HepG2 (cell line): ENCODE measurements at regions not wholly inside any gene's neighbourhood (a gene's known extent, or its start where the extent isn't known, plus 50 kb on each side); places are given as distances from the start of the nearest gene placed in this dataset.

Source experiments
- ATAC-seq: fragments of 200-7000 bp; cut with Tn5 transposase; 3 replicates; pipeline ENCODE4 v1.9.1; 2020; ENCODE audit warnings: mild to moderate bottlenecking, moderate library complexity
- BruUV-seq: library from RNA; stranded (reverse); fragments of 400-500 nt; replicated peaks from 2 replicates; lab custom pipeline; 2021; lab: Mats Ljungman, UMichigan
- CTCF ChIA-PET: fragments of 300-600 bp; formaldehyde crosslinking; extraction: SDS; loops from one replicate; lab custom pipeline; 2021; ENCODE audit warnings: low total read pairs, inconsistent platforms, low intra/inter-chr PET ratio; lab: Yijun Ruan, JAX
- POLR2A ChIA-PET: fragments of 350-600 bp; sonication (Branson Sonifier 250); formaldehyde crosslinking; loops from one replicate; lab custom pipeline; 2020; ENCODE audit warnings: antibody characterized with exemption, inconsistent platforms; lab: Yijun Ruan, JAX
- DNase-seq: peaks from one replicate; pipeline ENCODE4 v3.0.0-alpha.2; 2015; ENCODE audit warnings: low spot score
- FAIRE-seq: peaks from 3 replicates; lab custom pipeline; 2011; peaks lifted over from hg19 to GRCh38; lab: Jason Lieb, UNC
- H2AFZ ChIP-seq: one replicate; pipeline ENCODE4 v1.6.1; 2011; ENCODE audit warnings: low read length, inconsistent platforms
- H3K27ac ChIP-seq: fragments of 300-600 bp; 3 replicates; pipeline ENCODE4 v1.8.0; 2011; ENCODE audit warnings: mixed run types, mild to moderate bottlenecking, mixed read lengths, low read length, inconsistent platforms; ENCODE audit not compliant: insufficient read depth; ENCODE audit errors: extremely low read length
- H3K27me3 ChIP-seq, 2 experiments: fragments of 200-600 bp in 1 of 2; 2 replicates in 1 of 2; 3 replicates in 1 of 2; pipeline versions ENCODE4 v1.6.0 to v1.8.0; 2011; ENCODE audit warnings: low read length in 2 of 2, mild to moderate bottlenecking in 2 of 2, moderate library complexity in 2 of 2, inconsistent platforms in 1 of 2; ENCODE audit not compliant: insufficient read depth in 2 of 2, control insufficient read depth in 1 of 2
- H3K36me3 ChIP-seq, 2 experiments: fragments of 200-600 bp in 1 of 2; replicated peaks in 1 of 2; 2 replicates in 1 of 2; 3 replicates in 1 of 2; pipeline versions ENCODE4 v1.5.1 to v1.8.0; 2011; ENCODE audit warnings: low read length in 2 of 2, inconsistent platforms in 1 of 2; ENCODE audit not compliant: insufficient read depth in 2 of 2, control insufficient read depth in 1 of 2
- H3K4me1 ChIP-seq: 2 replicates; pipeline ENCODE4 v1.5.1; 2012; ENCODE audit warnings: low read length, inconsistent platforms; ENCODE audit not compliant: insufficient read depth
- H3K4me2 ChIP-seq: 2 replicates; pipeline ENCODE4 v1.6.0; 2011; ENCODE audit warnings: low read depth, low read length, inconsistent platforms
- H3K4me3 ChIP-seq, 3 experiments: fragments of 200-600 bp in 1 of 3; sonication (generic), shearing (Covaris generic) in 1 of 3; replicated peaks in 1 of 3; 2 replicates each; pipeline ENCODE4 v1.5.1; 2011 to 2016; ENCODE audit warnings: low read length in 3 of 3, inconsistent platforms in 2 of 3, low read depth in 2 of 3, mild to moderate bottlenecking in 2 of 3, control low read depth in 1 of 3, mixed read lengths in 1 of 3; ENCODE audit not compliant: insufficient read depth in 1 of 3
- H3K79me2 ChIP-seq: one replicate; pipeline ENCODE4 v1.6.1; 2011; ENCODE audit warnings: low read length, inconsistent platforms; ENCODE audit not compliant: insufficient read depth
- H3K9ac ChIP-seq: 2 replicates; pipeline ENCODE4 v1.6.0; 2011; ENCODE audit warnings: mild to moderate bottlenecking, low read depth, low read length, inconsistent platforms; ENCODE audit not compliant: insufficient read depth
- H3K9me3 ChIP-seq: 2 replicates; pipeline ENCODE4 v1.5.1; 2012; ENCODE audit warnings: mild to moderate bottlenecking, low read length
- H4K20me1 ChIP-seq: 2 replicates; pipeline ENCODE4 v1.6.0; 2011; ENCODE audit warnings: inconsistent platforms, mild to moderate bottlenecking, low read length, moderate library complexity; ENCODE audit not compliant: insufficient read depth
- CEBPG ChIP-seq: IDR thresholded peaks from 2 replicates; pipeline ENCODE4 v1.6.1; 2016
- DZIP1 ChIP-seq: sonication (generic); formaldehyde crosslinking; IDR thresholded peaks from 2 replicates; pipeline ENCODE4 v1.5.0; 2020; ENCODE audit warnings: mild to moderate bottlenecking, missing genetic modification reagents
- KDM2A ChIP-seq: sonication (generic); formaldehyde crosslinking; IDR thresholded peaks from 2 replicates; pipeline ENCODE4 v1.4.0; 2020; ENCODE audit warnings: low read depth, missing genetic modification reagents, borderline replicate concordance
- MEIS1 ChIP-seq: sonication (generic); formaldehyde crosslinking; IDR thresholded peaks from 2 replicates; pipeline ENCODE4 v1.9.0; 2021; ENCODE audit warnings: mild to moderate bottlenecking, missing genetic modification reagents, moderate library complexity, borderline replicate concordance
- PCBP1 ChIP-seq: fragments of 200-400 bp; formaldehyde crosslinking; IDR thresholded peaks from 2 replicates; pipeline ENCODE4 v1.6.1; 2017; ENCODE audit warnings: mild to moderate bottlenecking, low read depth, low read length, borderline replicate concordance
- PHB2 ChIP-seq: fragments of 450-650 bp; IDR thresholded peaks from 2 replicates; pipeline ENCODE4 v1.6.1; 2018; ENCODE audit not compliant: partially characterized antibody
- PRMT3 ChIP-seq: sonication (generic); formaldehyde crosslinking; IDR thresholded peaks from 2 replicates; pipeline ENCODE4 v1.8.1; 2022; ENCODE audit warnings: low read depth, mild to moderate bottlenecking, moderate library complexity, missing genetic modification reagents, borderline replicate concordance
- RXRA ChIP-seq: sonication (generic); formaldehyde crosslinking; IDR thresholded peaks from 2 replicates; pipeline ENCODE4 v1.5.1; 2020; ENCODE audit warnings: missing genetic modification reagents
- SP1 ChIP-seq, 2 experiments: fragments of 450-650 bp in 1 of 2; sonication (generic) in 1 of 2; formaldehyde crosslinking in 1 of 2; IDR thresholded peaks; 2 replicates each; pipeline versions ENCODE4 v1.4.0 to v1.6.1; 2016 to 2020; ENCODE audit warnings: missing genetic modification reagents in 1 of 2
- ZC3H4 ChIP-seq: sonication (generic); formaldehyde crosslinking; IDR thresholded peaks from 2 replicates; pipeline ENCODE4 v1.4.0; 2020; ENCODE audit warnings: missing genetic modification reagents, borderline replicate concordance
- ZNF549 ChIP-seq: sonication (generic); formaldehyde crosslinking; IDR thresholded peaks from 2 replicates; pipeline ENCODE4 v1.5.0; 2020; ENCODE audit warnings: missing genetic modification reagents
- ZNF562 ChIP-seq: sonication (generic); formaldehyde crosslinking; IDR thresholded peaks from 2 replicates; pipeline ENCODE4 v1.8.0; 2022; ENCODE audit warnings: missing genetic modification reagents, borderline replicate concordance
- ZNF841 ChIP-seq: sonication (generic); formaldehyde crosslinking; IDR thresholded peaks from 2 replicates; pipeline ENCODE4 v1.8.1; 2023; ENCODE audit warnings: missing genetic modification reagents, borderline replicate concordance
- WGBS: methylation state at CpG from one replicate; pipeline ENCODE4 v1.1.6; 2017; ENCODE audit warnings: low lambda C conversion rate; 5-methylcytosine and 5-hydroxymethylcytosine counted together
- in situ Hi-C: cut with HindIII; loops from 2 replicates; pipeline ENCODE4 v1.10.0; 2017; ENCODE audit warnings: low pct_unique_long_range_greater_than_20kb; ENCODE audit not compliant: extremely low pct_ligation_motif_present
- intact Hi-C: fragments of 100-400 bp; cut with micrococcal nuclease; formaldehyde crosslinking; loops from one replicate; pipeline ENCODE4 v1.10.0; 2022; ENCODE audit not compliant: unreplicated experiment
- TF ChIP-seq, protein P1 (sequence below): IDR thresholded peaks from 2 replicates; pipeline ENCODE4 v1.6.1; 2016
- TF ChIP-seq, protein P2 (sequence below): sonication (generic); formaldehyde crosslinking; IDR thresholded peaks from 2 replicates; pipeline ENCODE4 v1.4.0; 2020; ENCODE audit warnings: missing genetic modification reagents, mild to moderate bottlenecking, borderline replicate concordance
- TF ChIP-seq, protein P3 (sequence below): sonication (generic); formaldehyde crosslinking; IDR thresholded peaks from 2 replicates; pipeline ENCODE4 v1.5.0; 2020; ENCODE audit warnings: missing genetic modification reagents, mild to moderate bottlenecking, borderline replicate concordance

- FAIRE-seq, result no peak
- Histone ChIP-seq H3K4me2 (no peak overlapping the region), H3K4me3 (no peak overlapping the region), H3K9me3 (peaks cover 55% of the 10 kb centered on the region), H3K4me1 (no peaks in the 10 kb centered on the region), H4K20me1 (no peaks in the 10 kb centered on the region), H2AFZ (no peak overlapping the region), H3K79me2 (no peaks in the 10 kb centered on the region), H3K9ac (no peak overlapping the region), H3K27ac (no peak overlapping the region), H3K36me3 (no peaks in the 10 kb centered on the region), H3K27me3 (no peaks in the 10 kb centered on the region)
- no peak for DNase-seq
- intact Hi-C loops (no loop called here), in situ Hi-C loops (no loop called here)
- ChIA-PET CTCF (no interaction called here), POLR2A (no interaction called here)
- TF ChIP-seq RXRA, result no peak
- no peak for TF ChIP-seq ZNF562 (CRISPR knock-in tag)
- TF ChIP-seq, protein P1, sequence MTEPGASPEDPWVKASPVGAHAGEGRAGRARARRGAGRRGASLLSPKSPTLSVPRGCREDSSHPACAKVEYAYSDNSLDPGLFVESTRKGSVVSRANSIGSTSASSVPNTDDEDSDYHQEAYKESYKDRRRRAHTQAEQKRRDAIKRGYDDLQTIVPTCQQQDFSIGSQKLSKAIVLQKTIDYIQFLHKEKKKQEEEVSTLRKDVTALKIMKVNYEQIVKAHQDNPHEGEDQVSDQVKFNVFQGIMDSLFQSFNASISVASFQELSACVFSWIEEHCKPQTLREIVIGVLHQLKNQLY, result no peak
- TF ChIP-seq KDM2A, result no peak
- no peak for TF ChIP-seq PCBP1
- no peak for TF ChIP-seq DZIP1 (CRISPR knock-in tag)
- TF ChIP-seq, protein P2, sequence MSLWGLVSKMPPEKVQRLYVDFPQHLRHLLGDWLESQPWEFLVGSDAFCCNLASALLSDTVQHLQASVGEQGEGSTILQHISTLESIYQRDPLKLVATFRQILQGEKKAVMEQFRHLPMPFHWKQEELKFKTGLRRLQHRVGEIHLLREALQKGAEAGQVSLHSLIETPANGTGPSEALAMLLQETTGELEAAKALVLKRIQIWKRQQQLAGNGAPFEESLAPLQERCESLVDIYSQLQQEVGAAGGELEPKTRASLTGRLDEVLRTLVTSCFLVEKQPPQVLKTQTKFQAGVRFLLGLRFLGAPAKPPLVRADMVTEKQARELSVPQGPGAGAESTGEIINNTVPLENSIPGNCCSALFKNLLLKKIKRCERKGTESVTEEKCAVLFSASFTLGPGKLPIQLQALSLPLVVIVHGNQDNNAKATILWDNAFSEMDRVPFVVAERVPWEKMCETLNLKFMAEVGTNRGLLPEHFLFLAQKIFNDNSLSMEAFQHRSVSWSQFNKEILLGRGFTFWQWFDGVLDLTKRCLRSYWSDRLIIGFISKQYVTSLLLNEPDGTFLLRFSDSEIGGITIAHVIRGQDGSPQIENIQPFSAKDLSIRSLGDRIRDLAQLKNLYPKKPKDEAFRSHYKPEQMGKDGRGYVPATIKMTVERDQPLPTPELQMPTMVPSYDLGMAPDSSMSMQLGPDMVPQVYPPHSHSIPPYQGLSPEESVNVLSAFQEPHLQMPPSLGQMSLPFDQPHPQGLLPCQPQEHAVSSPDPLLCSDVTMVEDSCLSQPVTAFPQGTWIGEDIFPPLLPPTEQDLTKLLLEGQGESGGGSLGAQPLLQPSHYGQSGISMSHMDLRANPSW (CRISPR knock-in tag), result no peak
- no peak for TF ChIP-seq CEBPG (CRISPR knock-in tag)
- TF ChIP-seq PRMT3 (CRISPR knock-in tag), result no peak
- no peak for TF ChIP-seq ZNF841
- no peak for TF ChIP-seq SP1 (IDR thresholded peaks at IDR 0.05)
- TF ChIP-seq SP1 (CRISPR knock-in tag; IDR thresholded peaks at IDR 0.05), result no peak
- TF ChIP-seq ZNF549 (CRISPR knock-in tag), result no peak
- TF ChIP-seq ZC3H4 (CRISPR knock-in tag), result no peak
- no peak for TF ChIP-seq MEIS1 (CRISPR knock-in tag)
- no peak for TF ChIP-seq PHB2
- TF ChIP-seq, protein P3, sequence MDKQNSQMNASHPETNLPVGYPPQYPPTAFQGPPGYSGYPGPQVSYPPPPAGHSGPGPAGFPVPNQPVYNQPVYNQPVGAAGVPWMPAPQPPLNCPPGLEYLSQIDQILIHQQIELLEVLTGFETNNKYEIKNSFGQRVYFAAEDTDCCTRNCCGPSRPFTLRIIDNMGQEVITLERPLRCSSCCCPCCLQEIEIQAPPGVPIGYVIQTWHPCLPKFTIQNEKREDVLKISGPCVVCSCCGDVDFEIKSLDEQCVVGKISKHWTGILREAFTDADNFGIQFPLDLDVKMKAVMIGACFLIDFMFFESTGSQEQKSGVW (CRISPR knock-in tag), result no peak
- 31% methylated on average over 13 of the region's 35 CpGs for WGBS
- BruUV-seq, result no TSS peak
- no peak for ATAC-seq
Observed at GRCh38 chr3:118171236-118171852, 863.3 kb downstream of the IGSF11 start.
